Caco-2 (cell line): ENCODE measurements at regions not wholly inside any gene's neighbourhood (a gene's known extent, or its start where the extent isn't known, plus 50 kb on each side); places are given as distances from the start of the nearest gene placed in this dataset.

Source experiments
- BruUV-seq: library from RNA; stranded (reverse); fragments of 400-500 nt; replicated peaks from 2 replicates; lab custom pipeline; 2021; lab: Mats Ljungman, UMichigan
- CTCF ChIA-PET: fragments of 300-600 bp; sonication (Branson Sonifier 250); formaldehyde crosslinking; loops from one replicate; lab custom pipeline; 2022; ENCODE audit warnings: antibody characterized with exemption; lab: Charles Lee
- POLR2A ChIA-PET: fragments of 300-600 bp; sonication (Branson Sonifier 250); formaldehyde crosslinking; loops from one replicate; lab custom pipeline; 2022; ENCODE audit warnings: antibody characterized with exemption; lab: Charles Lee
- DNase-seq, 2 experiments: peaks; one replicate each; pipeline versions ENCODE4 v3.0.0 to v3.0.0-alpha.2; 2020 to 2022
- H3K27me3 ChIP-seq: replicated peaks from 2 replicates; pipeline ENCODE4 v1.6.0; 2011; ENCODE audit warnings: low read length; ENCODE audit not compliant: control insufficient read depth, insufficient read depth
- H3K36me3 ChIP-seq: 2 replicates; pipeline ENCODE4 v1.5.1; 2011; ENCODE audit warnings: low read length; ENCODE audit not compliant: control insufficient read depth, insufficient read depth
- H3K4me1 ChIP-seq: fragments of 250-450 bp; sonication (Bioruptor Pico); 2 replicates; pipeline ENCODE4 v1.5.1; 2020; ENCODE audit warnings: mild to moderate bottlenecking
- H3K4me3 ChIP-seq: 2 replicates; pipeline ENCODE4 v1.5.1; 2011; ENCODE audit warnings: low read depth, mild to moderate bottlenecking, control low read depth, low read length
- H3K9me3 ChIP-seq: fragments of 250-450 bp; sonication (Bioruptor Pico); 2 replicates; pipeline ENCODE4 v1.5.1; 2020; ENCODE audit warnings: mild to moderate bottlenecking, moderate library complexity
- H3K27ac Mint-ChIP-seq: one replicate; pipeline ENCODE4 v1.8.0; 2022; ENCODE audit warnings: mixed read lengths; ENCODE audit not compliant: unreplicated experiment
- H3K27me3 Mint-ChIP-seq: one replicate; pipeline ENCODE4 v1.8.0; 2022; ENCODE audit warnings: mixed read lengths; ENCODE audit not compliant: insufficient read depth, unreplicated experiment
- H3K36me3 Mint-ChIP-seq: one replicate; pipeline ENCODE4 v1.8.0; 2022; ENCODE audit warnings: mild to moderate bottlenecking, mixed read lengths; ENCODE audit not compliant: insufficient read depth, unreplicated experiment
- H3K4me1 Mint-ChIP-seq: one replicate; pipeline ENCODE4 v1.8.0; 2022; ENCODE audit warnings: low read depth, mixed read lengths; ENCODE audit not compliant: unreplicated experiment
- H3K4me3 Mint-ChIP-seq: one replicate; pipeline ENCODE4 v1.8.0; 2022; ENCODE audit warnings: mild to moderate bottlenecking, moderate library complexity, mixed read lengths; ENCODE audit not compliant: unreplicated experiment
- H3K9me3 Mint-ChIP-seq: one replicate; pipeline ENCODE4 v1.8.0; 2022; ENCODE audit warnings: mixed read lengths; ENCODE audit not compliant: unreplicated experiment
- CTCF ChIP-seq, 2 experiments: fragments of 200-600 bp in 1 of 2; IDR thresholded peaks; 1 replicate in 1 of 2; 2 replicates in 1 of 2; pipeline versions ENCODE4 v1.5.1 to v1.8.0; 2011 to 2022; ENCODE audit warnings: antibody characterized with exemption in 1 of 2, control low read depth in 1 of 2, inconsistent platforms in 1 of 2, low read depth in 1 of 2, low read length in 1 of 2, mild to moderate bottlenecking in 1 of 2, moderate library complexity in 1 of 2; ENCODE audit not compliant: insufficient read depth in 1 of 2, severe bottlenecking in 1 of 2, unreplicated experiment in 1 of 2
- intact Hi-C: fragments of 100-400 bp; cut with micrococcal nuclease; formaldehyde crosslinking; loops from one replicate; pipeline ENCODE4 v1.10.0; 2022; ENCODE audit not compliant: unreplicated experiment

GRCh38 chr1:214902636-214903320 is 179.8 kb upstream of the KCNK2 start:
- no peaks in the 10 kb centered on the region for H3K27me3 ChIP-seq
- H3K27ac Mint-ChIP-seq, result no peak overlapping the region
- no peaks in the 10 kb centered on the region for H3K36me3 Mint-ChIP-seq
- ChIA-PET POLR2A (no interaction called here), CTCF (no interaction called here)
- intact Hi-C loops, result no loop called here
- H3K4me3 Mint-ChIP-seq, result no peak overlapping the region
- H3K36me3 ChIP-seq, result no peaks in the 10 kb centered on the region
- H3K4me3 ChIP-seq, result no peak overlapping the region
- no TSS peak for BruUV-seq
- no peaks in the 10 kb centered on the region for H3K27me3 Mint-ChIP-seq
- H3K4me1 ChIP-seq, result no peaks in the 10 kb centered on the region; the same call in 1 of the 2 replicates
- H3K9me3 ChIP-seq, result no peaks in the 10 kb centered on the region
- no peaks in the 10 kb centered on the region for H3K4me1 Mint-ChIP-seq
- no peak for TF ChIP-seq CTCF (IDR thresholded peaks at IDR 0.05; ENCODE audit: insufficient read depth in 1 of 2, low read depth in 1 of 2, low read length in 1 of 2, severe bottlenecking in 1 of 2, unreplicated experiment in 1 of 2)
- DNase-seq, result no peak
- no peaks in the 10 kb centered on the region for H3K9me3 Mint-ChIP-seq

- intact Hi-C loops, result no loop called here
- H3K4me3 ChIP-seq, result no peak overlapping the region
- Mint-ChIP-seq H3K27ac (no peak overlapping the region), H3K27me3 (peaks cover 7% of the 10 kb centered on the region), H3K4me1 (no peaks in the 10 kb centered on the region), H3K36me3 (no peaks in the 10 kb centered on the region), H3K4me3 (no peak overlapping the region), H3K9me3 (no peaks in the 10 kb centered on the region)
- no peaks in the 10 kb centered on the region for H3K9me3 ChIP-seq
- POLR2A ChIA-PET, result no interaction called here
- no peaks in the 10 kb centered on the region for H3K4me1 ChIP-seq
- no peaks in the 10 kb centered on the region for H3K27me3 ChIP-seq
- CTCF ChIA-PET, result no interaction called here
- H3K36me3 ChIP-seq, result no peaks in the 10 kb centered on the region
- BruUV-seq, result no TSS peak
- no peak for DNase-seq
- no peak for TF ChIP-seq CTCF (IDR thresholded peaks at IDR 0.05; ENCODE audit: insufficient read depth in 1 of 2, low read depth in 1 of 2, low read length in 1 of 2, severe bottlenecking in 1 of 2, unreplicated experiment in 1 of 2)
These were observed 170.4 kb upstream of the KCNK2 start for GRCh38 chr1:214912127-214912526.

DNA sequence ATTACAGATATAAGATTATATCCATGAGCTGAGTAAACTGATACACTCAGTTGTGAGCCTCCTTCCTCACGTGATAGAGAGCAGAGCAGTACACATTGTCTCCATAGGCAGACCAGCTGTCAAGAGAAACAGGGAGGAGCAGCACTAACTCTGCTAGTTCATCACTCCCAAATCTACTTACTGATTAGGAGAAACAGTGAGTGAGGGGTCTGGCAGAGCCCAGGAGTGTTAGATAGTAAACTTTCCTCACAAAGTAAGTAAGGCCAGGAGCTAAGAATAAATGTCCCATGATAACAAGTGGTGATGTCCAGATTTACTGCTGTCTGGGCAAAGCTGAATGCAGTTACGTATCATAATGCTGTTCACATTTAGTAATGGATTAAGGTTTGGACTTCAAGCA is 168.6 kb upstream of the KCNK2 start:
- no peaks in the 10 kb centered on the region for H3K4me1 ChIP-seq
- POLR2A ChIA-PET, result no interaction called here
- H3K36me3 ChIP-seq, result no peaks in the 10 kb centered on the region
- H3K9me3 ChIP-seq, result no peaks in the 10 kb centered on the region
- TF ChIP-seq CTCF (IDR thresholded peaks at IDR 0.05; ENCODE audit: insufficient read depth in 1 of 2, low read depth in 1 of 2, low read length in 1 of 2, severe bottlenecking in 1 of 2, unreplicated experiment in 1 of 2), result no peak
- Mint-ChIP-seq H3K4me1 (no peaks in the 10 kb centered on the region), H3K36me3 (no peaks in the 10 kb centered on the region), H3K4me3 (no peak overlapping the region), H3K9me3 (no peaks in the 10 kb centered on the region), H3K27ac (no peak overlapping the region), H3K27me3 (peaks cover 10% of the 10 kb centered on the region)
- DNase-seq, result no peak
- intact Hi-C loops, result no loop called here
- H3K4me3 ChIP-seq, result no peak overlapping the region
- CTCF ChIA-PET, result no interaction called here
- H3K27me3 ChIP-seq, result no peaks in the 10 kb centered on the region
- no TSS peak for BruUV-seq
